ENCODE measurements at regions not wholly inside any gene's neighbourhood (a gene's known extent, or its start where the extent isn't known, plus 50 kb on each side); places are given as distances from the start of the nearest gene placed in this dataset.

DNA sequence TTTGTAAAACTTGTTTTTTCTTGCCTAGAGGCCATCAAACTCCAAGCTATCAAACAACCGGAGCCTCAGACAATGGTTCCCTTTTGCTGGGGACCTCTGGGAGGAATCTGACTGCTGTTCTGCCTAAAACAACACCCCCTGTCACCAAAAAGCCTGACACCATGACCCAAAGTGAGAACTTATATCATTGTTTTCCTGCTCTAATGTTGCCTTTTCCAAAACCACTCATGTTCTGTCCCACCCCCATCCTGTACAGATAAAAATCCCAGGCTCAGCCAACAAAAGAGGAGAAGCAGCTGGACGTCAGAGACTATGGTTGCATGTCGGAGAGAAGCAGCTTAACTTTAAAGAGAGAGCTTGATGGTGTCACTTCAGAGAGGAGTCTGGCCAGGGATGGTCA is 327.2 kb upstream of the CXADR start:
- no peak overlapping the region for H3K27ac ChIP-seq

DNA sequence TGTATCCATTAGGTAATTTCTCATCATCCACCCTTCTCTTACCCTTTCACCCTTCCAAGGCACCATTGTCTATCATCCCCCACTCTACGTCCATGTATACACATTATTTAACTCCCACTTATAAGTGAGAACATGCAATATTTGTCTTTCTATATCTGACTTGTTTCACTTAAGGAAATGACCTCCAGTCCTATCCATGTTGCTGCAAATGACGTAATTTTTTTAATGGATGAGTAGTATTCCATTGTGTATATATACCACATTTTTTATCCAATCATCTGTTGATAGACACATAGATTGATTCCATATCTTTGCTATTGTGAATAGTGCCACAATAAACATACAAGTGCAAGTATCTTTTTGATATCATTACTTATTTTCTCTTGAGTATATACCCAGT is 322.9 kb upstream of the CXADR start:
- no peak overlapping the region for H3K27ac ChIP-seq
- TF ChIP-seq ZFX (IDR thresholded peaks at IDR 0.05): no peak
- TF ChIP-seq, protein P1, sequence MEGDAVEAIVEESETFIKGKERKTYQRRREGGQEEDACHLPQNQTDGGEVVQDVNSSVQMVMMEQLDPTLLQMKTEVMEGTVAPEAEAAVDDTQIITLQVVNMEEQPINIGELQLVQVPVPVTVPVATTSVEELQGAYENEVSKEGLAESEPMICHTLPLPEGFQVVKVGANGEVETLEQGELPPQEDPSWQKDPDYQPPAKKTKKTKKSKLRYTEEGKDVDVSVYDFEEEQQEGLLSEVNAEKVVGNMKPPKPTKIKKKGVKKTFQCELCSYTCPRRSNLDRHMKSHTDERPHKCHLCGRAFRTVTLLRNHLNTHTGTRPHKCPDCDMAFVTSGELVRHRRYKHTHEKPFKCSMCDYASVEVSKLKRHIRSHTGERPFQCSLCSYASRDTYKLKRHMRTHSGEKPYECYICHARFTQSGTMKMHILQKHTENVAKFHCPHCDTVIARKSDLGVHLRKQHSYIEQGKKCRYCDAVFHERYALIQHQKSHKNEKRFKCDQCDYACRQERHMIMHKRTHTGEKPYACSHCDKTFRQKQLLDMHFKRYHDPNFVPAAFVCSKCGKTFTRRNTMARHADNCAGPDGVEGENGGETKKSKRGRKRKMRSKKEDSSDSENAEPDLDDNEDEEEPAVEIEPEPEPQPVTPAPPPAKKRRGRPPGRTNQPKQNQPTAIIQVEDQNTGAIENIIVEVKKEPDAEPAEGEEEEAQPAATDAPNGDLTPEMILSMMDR (conservative IDR thresholded peaks at IDR 0.05): no peak

More for the DNA sequence above, 327.2 kb upstream of the CXADR start:
- TF ChIP-seq ZFX (IDR thresholded peaks at IDR 0.05): no peak
- TF ChIP-seq, protein P1 (conservative IDR thresholded peaks at IDR 0.05): no peak

DNA sequence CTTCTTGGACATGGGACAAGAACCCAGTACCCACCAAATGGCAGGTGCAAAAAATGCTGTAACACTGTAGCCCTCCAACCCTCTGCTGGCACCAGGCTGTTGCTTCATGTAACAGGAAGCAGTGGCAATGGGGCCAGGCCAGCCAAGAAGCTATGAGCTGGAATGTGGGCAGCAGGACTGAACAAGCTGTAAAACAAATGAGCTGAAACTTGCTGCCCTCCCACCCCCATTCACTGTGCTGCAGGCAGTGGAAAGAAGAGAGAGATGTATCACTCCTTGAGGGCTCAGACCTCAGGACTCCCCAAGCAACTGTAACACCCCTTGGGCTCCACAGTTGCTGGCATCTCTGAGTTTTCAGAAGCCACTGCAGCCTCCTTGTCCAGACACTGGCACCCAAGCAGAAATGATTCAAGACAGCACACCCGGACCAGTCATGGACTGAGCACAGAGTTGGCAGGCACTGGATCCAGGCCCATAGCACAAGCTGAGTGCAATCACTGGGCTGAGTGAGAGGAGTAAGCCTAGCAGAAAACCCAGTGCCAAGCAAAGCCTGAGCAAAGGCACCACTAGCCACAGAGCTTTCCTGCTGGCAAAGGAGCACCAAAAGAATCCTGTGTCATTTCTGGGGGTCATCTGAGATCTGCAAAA is 321.4 kb upstream of the CXADR start:
- TF ChIP-seq, protein P1 (conservative IDR thresholded peaks at IDR 0.05): no peak
- TF ChIP-seq ZFX (IDR thresholded peaks at IDR 0.05): no peak
- H3K27ac ChIP-seq: no peak overlapping the region

DNA sequence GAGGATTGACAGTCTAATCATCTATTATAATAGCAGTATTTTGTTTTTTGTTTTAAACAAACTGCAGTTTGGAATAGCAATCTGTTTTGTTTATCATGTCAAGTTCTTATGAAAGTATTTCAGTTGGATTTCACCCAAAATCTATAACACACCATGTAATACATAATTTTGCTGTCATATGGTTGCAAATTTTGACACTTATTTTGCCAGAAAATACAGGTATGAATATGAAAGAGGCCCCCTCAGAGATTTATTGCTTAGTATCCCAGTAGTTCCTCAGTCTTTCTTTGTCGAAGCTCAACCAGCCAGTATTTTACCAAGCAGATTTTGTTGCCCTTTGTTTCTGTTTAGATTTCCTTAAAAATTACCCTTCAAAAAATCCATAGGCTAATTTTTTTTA is 317.5 kb upstream of the CXADR start:
- no peak overlapping the region for H3K27ac ChIP-seq
- TF ChIP-seq ZFX (IDR thresholded peaks at IDR 0.05): no peak
- TF ChIP-seq, protein P1 (conservative IDR thresholded peaks at IDR 0.05): no peak

DNA sequence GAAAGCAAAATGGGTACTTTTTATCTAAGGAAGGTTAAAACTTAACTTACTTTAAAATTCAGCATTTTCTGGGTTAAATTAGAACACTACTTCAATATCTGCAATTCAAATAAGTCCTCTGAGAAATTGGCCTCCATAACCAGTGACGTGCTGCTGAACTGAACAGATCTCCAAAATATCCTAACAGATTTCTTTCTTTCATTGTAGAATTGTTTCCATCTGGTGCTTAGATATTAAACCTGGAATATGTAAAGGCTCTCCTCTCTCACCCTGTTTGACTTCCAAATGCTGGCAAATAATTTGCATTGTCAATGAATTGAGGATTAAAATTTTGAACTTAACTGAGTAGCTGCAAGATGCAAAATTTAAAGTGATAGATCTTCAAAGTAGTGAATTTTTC is 316.9 kb upstream of the CXADR start:
- H3K27ac ChIP-seq: no peak overlapping the region
- no peak for TF ChIP-seq ZFX (IDR thresholded peaks at IDR 0.05)
- TF ChIP-seq, protein P1 (conservative IDR thresholded peaks at IDR 0.05): no peak

DNA sequence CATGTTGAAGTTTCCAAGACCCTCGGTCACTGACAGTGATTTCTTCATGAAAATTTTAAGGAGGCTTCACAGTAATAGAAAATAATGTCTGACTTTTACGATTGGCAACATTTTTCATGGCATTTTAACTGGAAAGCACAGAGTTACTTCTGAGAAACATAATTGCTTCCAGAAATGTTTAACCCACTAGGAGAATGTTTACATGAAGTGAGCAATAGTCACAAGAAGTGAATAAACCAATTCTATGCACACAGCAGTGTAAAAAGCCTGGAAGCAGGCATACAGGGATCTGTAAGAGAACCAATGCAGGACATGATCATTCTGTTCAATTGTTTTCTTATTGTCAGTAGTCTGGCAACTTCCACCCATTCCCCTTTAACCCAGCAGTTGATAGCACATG is 316.2 kb upstream of the CXADR start:
- TF ChIP-seq, protein P1 (conservative IDR thresholded peaks at IDR 0.05): no peak
- no peak for TF ChIP-seq ZFX (IDR thresholded peaks at IDR 0.05)
- no peak overlapping the region for H3K27ac ChIP-seq

DNA sequence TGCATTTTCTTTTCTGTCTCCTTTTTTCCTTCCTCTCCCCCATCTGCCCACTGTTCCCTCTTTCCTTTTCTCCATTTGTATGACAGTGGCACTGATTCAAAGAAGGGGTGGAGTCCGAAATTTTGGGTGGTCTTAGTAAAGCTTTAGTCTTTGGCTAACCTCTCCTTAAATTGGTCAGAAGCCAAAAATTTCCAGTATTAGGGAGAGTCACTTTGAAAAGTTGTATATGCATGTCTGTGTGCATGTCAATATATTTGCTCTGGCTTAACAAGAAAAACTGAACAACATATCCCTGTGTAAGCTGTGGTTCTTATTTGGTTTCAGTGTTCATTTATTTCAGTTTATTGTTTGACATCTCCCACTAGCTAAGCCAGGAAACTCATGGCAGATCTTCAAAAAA is 314.8 kb upstream of the CXADR start:
- no peak overlapping the region for H3K27ac ChIP-seq
- no peak for TF ChIP-seq ZFX (IDR thresholded peaks at IDR 0.05)
- TF ChIP-seq, protein P1 (conservative IDR thresholded peaks at IDR 0.05): no peak

Data from C4-2B (cell line).